ENCODE measurements at regions not wholly inside any gene's neighbourhood (a gene's known extent, or its start where the extent isn't known, plus 50 kb on each side); places are given as distances from the start of the nearest gene placed in this dataset.

DNA sequence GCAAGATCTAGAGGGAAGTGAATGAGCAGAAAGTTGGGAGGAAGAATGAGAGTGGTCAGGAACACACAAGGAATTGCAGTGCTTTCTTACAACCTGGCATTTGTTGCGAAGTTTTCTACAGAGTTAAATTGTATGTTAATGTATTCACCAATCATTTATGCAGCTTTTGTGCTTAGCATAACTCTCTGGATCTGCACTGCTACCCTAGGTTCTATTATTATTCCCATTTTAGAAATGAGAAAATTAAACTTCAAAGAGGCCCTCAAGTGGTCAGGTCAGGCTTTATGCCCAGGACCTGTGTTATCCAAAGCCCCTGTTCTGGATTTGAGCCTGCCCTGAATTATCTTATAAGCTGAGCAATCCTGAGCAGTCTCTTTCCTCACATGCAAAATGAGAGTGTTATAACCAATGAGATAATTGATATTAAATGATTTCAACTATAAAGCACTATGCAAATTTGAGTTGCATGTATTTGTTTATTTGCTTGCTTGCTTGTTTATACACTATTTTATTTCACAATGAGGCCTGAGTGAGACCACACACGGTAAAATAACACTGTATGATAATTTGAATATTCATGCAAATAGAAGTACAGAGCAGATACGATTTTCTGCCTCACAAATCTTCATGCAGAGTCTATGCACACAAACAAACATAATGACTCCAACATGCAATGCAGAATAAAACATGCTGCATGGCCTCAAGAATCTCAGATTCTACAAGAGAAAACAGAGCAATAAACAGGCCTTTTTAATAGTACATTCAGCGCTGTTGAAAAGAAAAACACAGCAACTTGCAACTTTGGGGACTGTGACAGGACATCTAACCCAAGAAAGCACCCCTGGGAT is 323.0 kb downstream of the PLPP3 start (continued):
- TF ChIP-seq, protein P1, sequence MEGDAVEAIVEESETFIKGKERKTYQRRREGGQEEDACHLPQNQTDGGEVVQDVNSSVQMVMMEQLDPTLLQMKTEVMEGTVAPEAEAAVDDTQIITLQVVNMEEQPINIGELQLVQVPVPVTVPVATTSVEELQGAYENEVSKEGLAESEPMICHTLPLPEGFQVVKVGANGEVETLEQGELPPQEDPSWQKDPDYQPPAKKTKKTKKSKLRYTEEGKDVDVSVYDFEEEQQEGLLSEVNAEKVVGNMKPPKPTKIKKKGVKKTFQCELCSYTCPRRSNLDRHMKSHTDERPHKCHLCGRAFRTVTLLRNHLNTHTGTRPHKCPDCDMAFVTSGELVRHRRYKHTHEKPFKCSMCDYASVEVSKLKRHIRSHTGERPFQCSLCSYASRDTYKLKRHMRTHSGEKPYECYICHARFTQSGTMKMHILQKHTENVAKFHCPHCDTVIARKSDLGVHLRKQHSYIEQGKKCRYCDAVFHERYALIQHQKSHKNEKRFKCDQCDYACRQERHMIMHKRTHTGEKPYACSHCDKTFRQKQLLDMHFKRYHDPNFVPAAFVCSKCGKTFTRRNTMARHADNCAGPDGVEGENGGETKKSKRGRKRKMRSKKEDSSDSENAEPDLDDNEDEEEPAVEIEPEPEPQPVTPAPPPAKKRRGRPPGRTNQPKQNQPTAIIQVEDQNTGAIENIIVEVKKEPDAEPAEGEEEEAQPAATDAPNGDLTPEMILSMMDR (IDR thresholded peaks at IDR 0.05; ENCODE audit: control extremely low read depth in 1 of 3, insufficient read depth in 1 of 3, low read depth in 1 of 3, low read length in 3 of 3): no peak
